HG03175 (cell line): ENCODE measurements at regions not wholly inside any gene's neighbourhood (a gene's known extent, or its start where the extent isn't known, plus 50 kb on each side); places are given as distances from the start of the nearest gene placed in this dataset.
A peak's percentile ranks its signal among the peaks of the same experiment; 100 is the strongest.
"Not testable (repeated sequence)": the region's sequence is repeated elsewhere in the genome, so short reads cannot be mapped to it uniquely, and the experiment has no call there.

ENCODE experiments used
- ATAC-seq: cut with Tn5 transposase; IDR thresholded peaks from one replicate; pipeline ENCODE4 v1.9.1; 2021; ENCODE audit warnings: mild to moderate bottlenecking, moderate library complexity; ENCODE audit not compliant: unreplicated experiment

DNA sequence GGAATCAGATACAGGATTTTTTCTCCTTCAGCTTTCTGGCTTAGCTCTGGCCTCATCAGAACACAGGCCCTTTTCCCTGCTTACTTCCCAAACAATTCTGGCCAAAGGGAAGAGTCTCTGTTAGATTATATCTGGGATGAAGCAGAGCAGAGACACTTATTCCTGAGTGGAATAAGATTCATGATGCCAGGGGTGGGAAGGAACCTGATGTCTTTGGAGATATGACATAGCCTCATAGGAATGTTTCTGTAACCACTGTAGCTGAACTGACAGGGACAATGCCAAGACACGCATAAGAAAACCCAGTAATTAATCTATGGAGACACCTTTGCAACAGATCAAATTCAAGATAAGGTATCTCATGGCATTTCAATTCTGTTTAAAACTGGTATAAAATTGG is 177.1 kb upstream of the RAG2 start:
- ATAC-seq, result no peak

- no peak for ATAC-seq
Observed at GRCh38 chr11:36774603-36775002, 176.6 kb upstream of the RAG2 start.

- no peak for ATAC-seq
Observed at GRCh38 chr11:36763187-36763586, 165.2 kb upstream of the RAG2 start.

GRCh38 chr11:36757075-36757474 is 159.0 kb upstream of the RAG2 start:
- no peak for ATAC-seq

DNA sequence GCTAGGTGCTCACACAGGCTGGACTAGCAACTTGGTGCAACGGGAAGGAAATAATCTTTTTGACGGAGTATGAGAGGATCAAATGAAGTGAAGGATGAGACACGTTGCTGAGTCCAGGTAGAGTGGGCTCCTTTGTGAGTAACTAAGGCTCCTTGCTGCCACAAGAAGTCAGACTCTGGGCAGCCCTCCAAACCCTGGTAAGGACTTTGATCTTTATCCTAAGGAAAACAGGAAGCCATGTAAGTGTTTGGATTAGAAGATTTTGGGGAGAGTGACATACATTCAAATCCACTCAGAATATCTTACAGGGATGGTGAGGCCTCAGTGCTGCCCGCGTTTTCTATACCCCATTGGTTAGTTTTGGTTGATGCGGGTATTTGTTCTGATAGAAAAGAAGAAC is 155.9 kb upstream of the RAG2 start:
- no peak for ATAC-seq

DNA sequence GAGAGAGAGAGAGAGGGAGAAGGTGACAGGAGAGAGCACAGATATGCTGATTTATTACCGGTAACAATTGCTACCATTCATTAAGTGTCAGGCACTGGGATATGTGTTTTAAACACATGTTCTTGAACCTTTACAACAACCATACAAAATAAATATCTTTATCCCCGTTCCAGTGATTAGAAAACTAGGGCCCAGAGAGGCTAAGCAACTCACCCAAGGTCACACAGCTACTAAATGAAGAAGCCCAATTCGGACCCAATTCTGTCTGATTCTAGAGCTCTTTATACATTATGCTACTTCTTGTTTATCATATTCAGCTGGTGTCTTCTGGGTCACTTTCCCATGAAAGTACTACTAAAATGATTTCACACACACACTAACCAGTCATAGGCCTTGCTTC is 154.0 kb upstream of the RAG2 start:
- ATAC-seq, result no peak

DNA sequence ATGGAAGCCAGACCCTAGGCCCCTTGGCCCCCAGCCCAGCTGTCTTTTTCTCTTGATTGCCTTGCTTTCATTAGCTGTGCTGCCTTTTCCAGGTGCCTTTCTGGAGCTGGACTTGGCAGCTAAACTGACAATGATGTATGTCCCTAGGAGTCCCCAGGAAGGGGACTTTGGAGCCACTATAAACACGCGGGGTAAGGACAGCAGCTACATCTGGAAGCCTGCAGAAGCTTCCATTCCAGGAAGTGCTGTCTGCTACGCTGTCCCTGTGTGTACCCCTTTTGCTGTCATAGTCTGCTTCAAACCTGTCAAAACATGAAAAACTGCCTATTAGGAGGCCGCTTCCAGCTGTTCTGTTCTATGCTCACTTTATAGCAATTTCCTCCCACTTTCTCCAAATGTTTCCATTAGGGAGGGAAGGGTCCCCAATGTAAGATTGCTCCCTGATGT is 153.3 kb upstream of the RAG2 start:
- no peak for ATAC-seq

DNA sequence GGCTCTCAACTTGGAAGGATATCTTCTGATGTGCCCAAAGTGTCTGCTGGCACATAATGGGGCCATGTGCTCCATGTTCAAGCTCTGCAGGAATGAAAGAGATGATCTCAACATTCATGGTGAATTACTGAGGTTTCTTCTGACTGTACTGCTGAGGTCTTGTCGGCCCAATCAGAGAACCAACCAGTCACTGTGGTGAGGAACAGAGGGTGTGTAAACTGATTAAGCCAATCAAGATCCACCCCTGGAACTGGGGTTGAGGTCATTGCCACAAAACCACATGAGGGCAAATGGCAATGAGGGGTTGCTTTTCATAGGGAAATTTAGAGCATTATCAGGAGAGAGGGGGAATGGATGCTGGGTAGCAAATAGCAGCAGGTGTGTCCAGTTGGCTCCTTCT is 152.3 kb upstream of the RAG2 start:
- no peak for ATAC-seq

DNA sequence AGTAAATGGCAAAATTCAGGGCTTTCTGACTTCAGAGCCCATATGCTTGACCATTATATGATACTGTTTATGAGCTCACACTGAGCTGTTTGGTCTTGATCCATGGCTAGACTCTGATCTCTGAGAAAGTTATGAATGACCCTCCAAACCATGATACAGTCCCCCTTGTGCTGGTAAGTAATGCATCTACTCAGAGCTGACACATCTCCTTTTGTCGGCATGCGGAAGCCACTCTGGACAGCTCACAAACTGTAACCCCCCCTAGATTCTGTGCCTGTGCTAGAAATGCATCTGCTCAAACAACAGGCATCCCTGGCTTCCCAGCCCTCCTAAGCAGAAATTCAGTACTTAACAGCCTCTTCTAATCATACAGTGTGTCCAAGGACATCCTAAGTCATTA is 150.8 kb upstream of the RAG2 start:
- ATAC-seq, result no peak

DNA sequence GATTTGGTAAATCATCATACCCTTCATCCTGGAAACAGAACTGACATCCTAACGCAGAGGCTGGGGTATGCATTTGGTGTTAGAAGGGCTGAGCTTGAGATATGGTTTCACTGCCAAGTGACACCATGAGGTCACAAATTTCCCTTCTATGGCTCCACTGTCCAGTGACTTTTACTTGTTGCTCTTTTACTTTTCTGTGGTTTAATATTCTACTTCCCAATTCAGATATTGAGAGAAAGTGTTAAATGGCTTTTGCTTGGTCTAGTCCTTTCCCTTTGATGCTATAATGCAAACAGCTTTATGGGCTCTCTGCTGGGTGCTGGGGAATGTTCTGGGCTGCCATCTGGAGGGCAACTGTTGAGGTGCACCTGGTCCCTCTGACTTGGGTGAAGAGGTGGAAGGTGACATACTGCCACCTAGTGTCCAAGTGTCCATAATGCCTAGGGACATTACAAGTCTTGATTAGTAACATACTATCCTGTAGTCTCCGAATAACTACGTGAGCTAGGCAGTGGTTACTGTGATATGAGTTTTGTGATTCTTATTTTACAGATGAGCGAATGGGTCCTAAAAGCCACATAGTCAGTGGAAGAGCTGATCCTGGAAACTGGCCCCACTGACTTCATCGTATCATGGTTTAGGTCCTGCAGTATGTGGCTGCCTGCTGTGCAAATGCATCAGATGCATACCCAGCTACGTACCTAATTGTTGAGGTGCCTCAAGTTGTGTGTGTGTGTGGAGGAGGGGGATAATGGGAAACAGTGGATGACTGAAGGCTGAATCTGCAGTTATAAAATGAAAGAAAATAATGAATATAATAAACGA is 149.1 kb upstream of the RAG2 start:
- peak; percentile 98 for ATAC-seq

DNA sequence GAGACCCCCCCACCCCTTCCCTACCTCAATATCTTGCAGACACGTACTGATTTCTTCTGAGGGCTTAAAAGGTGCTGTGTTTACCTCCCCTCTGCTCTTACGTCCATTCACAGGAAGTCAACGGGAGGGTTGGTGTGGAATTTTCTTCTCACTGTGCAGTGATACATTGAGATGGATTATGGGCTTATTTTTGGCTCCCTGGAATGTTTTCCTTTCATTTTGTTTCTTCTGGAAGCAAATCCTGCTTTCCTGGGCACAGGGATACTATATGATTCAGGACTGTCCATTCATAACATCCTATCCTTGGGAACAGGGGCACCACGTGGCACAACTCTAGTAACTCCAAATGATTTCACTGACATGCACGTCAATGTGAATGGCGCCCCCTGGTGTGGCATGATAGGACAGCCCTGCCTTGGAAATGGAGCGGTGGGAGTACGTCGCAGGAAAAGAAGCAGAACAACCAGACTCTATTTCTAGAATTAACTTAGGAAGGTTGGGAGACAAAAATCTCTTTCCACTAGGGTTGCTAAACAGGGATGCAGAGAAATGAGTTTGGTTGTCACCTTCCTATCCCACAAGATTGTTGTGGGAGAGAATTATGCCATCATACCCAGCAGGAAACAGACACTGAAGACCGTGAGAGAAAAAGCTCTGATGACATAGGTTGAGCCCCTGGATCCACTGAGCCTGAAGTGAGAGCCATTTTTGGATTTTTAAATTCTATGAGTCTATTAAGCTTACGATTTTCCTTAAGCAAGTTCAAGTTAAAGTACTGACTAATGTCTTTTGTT is 146.5 kb upstream of the RAG2 start:
- ATAC-seq, result peak; percentile 26

GRCh38 chr11:36743039-36743438 is 145.0 kb upstream of the RAG2 start:
- peak; percentile 27 for ATAC-seq

- no peak for ATAC-seq
Observed at GRCh38 chr11:36741515-36741914, 143.5 kb upstream of the RAG2 start.

GRCh38 chr11:36738292-36738861 is 140.3 kb upstream of the RAG2 start:
- no peak for ATAC-seq

- ATAC-seq, result no peak
Observed at GRCh38 chr11:36736103-36736502, 138.1 kb upstream of the RAG2 start.

DNA sequence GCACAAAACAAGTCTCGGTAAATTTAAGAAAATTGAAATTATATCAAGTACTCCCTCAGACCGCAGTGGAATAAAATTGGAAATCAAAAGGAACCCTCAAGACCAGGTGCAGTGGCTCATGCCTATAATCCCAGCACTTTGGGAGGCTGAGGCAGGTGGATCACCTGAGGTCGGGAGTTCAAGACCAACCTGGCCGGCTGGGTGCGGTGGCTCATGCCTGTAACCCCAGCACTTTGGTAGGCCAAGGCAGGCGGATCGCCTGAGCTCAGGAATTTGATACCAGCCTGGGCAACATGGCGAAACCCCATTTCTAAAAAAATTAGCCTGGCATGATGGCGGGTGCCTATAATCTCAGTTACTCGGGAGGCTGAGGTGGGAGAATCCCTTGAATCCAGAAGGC is 135.7 kb upstream of the RAG2 start:
- ATAC-seq, result not testable (repeated sequence)

DNA sequence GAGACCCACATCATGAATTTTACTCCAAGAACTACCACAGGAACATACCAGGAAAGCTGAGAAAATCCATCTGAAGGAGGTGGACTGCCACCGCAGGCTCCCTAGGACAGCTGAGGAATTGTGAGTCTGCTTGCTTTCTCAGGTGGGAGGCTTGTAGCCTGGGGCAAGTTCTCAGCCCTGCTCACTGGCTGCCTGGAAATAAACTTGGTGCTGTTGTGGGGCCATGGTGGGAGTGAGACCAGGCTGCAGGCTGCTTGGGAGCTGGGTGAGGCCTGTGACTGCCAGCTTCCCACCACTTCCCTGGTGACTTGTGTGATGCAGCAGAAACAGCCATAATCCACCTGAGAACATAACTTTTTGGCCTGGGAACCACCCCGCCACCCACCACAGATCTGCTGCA is 132.7 kb upstream of the RAG2 start:
- no peak for ATAC-seq

GRCh38 chr11:36729825-36730224 is 131.8 kb upstream of the RAG2 start:
- ATAC-seq, result no peak

- ATAC-seq, result no peak
Observed at GRCh38 chr11:36726420-36726819, 128.4 kb upstream of the RAG2 start.

DNA sequence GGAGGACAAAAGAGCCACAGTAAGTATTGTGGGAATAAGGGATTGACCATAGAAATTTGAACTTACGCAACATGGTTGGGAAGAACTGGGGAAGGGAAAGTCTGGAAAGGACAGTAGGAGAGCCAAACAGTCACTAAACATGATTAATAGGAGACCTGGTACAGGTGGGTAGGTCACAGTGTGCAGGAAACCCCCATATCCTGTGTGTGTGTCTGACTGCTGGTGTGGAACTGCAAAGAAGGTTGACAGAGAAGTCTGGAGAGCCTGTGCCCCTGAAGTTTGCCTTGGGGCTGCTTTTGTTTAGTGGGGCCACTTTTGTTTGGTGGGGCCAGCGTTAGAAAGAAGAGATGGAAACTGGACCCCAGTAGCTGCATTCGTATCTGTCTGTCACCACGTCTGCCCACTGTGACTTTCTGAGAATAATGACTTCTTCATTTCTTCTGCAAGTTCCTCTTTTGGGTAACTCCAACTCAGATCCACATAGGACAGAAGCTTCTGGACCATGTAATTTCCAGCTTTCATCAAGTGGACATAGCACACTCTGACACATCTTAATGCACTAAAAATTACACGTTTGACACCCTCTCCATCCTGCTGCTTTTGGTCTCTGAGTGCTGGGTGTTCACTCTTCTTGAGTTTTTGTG is 126.8 kb upstream of the RAG2 start:
- ATAC-seq, result peak; percentile 61

DNA sequence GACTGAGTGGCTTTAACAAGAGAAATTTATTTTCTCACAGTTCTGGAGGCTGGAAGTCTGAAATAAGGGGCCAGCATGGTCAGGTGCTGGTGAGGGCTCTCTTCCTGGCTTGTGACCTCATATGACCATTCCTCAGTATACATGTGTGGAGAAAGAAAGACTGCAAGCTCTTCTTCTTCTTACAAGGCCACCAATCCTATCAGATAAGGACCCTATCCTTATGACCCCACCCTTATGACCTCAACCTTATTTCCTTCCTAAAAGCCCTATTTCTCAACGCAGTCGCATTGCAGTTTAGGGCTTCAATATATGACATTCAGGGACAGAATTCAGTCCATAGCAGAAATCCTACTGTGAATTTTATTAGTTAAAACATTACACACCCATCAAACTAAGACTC is 124.4 kb upstream of the RAG2 start:
- ATAC-seq, result no peak
